ENCODE measurements at regions not wholly inside any gene's neighbourhood (a gene's known extent, or its start where the extent isn't known, plus 50 kb on each side); places are given as distances from the start of the nearest gene placed in this dataset.

DNA sequence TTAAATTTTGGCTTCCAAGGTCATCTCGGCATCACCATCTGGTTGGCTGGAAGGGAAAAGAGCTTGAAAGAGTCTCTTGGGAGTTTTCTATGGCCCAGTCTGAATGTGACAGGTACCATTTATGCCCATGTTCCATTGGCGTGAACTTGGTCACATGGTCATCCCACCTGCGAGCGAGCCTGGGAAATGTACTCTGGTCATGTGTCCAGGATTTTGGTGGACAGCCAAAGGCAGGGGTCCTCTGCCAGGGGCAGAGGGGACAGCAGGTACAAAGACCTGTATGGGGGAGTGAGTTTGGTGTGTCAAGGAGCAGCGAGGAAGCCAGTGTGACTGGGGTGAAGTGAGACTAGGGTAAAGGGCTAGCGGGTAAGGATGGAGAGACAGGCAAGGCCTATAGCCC lies 112.6 kb downstream of the CDC5L start:
- no peak for DNase-seq (ENCODE audit: low read depth in 3 of 3)

DNA sequence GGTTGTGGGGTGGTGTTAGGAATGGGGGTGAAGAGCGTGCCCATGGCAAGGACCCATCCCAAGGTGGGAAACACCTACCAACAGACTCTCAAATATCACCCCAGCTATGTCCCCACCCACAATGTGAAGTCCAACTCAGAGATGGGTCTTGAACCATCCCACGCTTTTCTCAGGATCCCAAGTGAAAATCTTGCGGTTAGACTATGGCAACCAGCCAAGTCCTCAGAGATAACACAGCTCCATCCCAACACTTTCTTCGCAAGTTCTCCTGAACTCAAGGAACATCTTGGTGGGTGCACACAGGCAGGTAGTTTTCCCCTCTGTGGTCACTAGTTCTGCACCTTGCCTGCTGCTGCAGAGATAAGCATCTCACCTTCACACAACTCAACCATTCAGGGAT lies 116.0 kb downstream of the CDC5L start:
- no peak for DNase-seq (ENCODE audit: low read depth in 3 of 3)

DNA sequence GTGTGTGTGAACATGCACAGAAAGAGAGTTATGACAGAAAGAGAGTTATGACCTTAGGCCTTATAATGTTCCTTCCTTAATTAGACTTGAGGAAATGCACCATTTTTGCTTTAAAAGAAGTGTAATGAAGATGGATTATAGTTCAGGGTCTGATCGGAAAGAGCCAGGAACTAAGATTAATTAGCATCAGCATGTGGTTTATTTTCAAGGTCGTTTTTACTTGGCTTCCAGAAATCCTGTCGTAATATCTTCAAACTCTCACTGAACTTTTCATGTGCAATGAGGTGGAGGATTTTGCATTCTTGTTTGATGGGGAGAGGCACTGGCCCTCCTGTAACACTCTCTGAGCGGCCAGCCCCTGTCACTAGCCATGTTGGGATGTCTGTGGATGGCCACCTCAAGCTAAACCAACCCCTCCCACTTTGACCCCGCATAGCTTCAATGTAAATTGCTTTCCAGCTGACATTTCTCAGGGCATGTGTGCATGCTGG lies 116.8 kb downstream of the CDC5L start:
- no peak for DNase-seq (ENCODE audit: low read depth in 3 of 3)

DNA sequence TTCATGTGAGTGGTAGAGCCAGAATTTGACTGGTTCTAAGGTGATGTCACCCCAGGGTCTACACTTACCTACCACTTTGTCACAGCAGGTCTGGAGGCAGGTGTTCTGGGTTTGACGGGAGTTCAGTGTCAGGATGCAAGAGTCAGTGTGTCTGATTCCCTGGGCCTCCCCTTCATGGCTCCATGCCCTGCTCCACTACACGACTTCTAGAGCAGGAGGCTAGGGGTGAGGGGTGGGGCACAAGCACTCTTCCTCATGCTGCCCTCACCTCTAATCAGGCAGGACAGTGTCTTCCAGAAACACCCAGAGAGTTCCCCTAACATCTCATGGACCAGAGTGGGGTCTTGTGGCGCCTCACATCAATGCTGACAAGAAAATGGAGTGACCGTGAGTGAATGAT lies 118.2 kb downstream of the CDC5L start:
- no peak for DNase-seq (ENCODE audit: low read depth in 3 of 3)

DNA sequence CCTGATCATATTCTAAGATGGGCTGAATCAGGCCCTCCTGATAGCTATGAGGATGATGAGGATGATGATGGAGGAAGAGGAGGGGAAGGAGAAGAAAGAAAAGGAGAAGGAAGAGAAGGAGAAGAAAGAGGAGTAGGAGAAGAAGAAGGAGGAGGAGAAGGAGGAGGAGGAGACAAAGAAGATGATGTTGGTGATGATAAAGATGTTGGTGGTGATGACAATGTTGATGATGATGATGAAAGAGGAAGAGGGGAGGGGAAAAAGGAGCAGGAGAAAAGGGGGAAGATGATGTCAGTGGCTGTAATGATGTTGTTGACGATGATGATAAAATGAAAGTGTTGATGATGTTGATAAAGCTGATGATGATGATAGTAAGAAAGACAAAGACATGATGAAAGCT lies 119.5 kb downstream of the CDC5L start:
- DNase-seq (ENCODE audit: low read depth in 3 of 3): no peak

DNA sequence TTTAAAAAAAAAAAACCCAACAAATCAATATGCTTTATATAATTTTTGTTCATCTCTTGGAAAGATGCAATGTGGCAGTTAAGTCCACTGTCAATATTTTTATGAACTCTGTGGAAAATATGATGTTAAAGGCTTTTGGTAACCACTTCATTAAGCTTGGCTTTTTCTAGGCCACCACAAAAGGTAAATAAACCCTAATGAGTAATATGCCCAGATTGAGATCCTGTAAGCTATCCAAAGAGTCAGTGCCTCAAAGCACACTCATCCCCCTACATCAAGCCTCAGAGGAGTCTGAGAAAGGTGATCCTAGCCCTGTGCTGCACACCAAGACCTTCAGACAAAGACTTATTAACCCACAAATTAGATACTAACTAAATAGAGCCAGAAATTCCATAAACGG lies 121.1 kb downstream of the CDC5L start:
- DNase-seq (ENCODE audit: low read depth in 3 of 3): no peak

DNA sequence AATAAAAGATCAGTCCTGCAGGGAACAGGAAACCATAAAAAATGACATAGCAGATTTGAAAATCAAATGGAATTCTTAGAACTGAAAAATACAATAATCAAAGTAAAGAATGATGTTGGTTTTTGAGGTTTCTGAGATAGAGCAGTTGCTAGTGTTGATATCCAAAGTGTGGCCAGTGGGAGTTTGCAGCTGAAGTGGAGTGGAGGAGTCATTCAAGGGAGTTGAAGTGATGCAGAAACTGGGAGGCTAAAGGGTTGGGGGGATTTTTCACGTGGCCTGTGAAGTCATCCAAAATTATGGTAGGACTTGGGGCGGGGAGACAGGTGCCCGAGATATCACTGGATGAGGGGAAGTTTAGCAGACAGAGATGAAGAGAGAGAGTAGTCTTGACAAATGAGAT lies 123.6 kb downstream of the CDC5L start:
- no peak for DNase-seq (ENCODE audit: low read depth in 3 of 3)

DNA sequence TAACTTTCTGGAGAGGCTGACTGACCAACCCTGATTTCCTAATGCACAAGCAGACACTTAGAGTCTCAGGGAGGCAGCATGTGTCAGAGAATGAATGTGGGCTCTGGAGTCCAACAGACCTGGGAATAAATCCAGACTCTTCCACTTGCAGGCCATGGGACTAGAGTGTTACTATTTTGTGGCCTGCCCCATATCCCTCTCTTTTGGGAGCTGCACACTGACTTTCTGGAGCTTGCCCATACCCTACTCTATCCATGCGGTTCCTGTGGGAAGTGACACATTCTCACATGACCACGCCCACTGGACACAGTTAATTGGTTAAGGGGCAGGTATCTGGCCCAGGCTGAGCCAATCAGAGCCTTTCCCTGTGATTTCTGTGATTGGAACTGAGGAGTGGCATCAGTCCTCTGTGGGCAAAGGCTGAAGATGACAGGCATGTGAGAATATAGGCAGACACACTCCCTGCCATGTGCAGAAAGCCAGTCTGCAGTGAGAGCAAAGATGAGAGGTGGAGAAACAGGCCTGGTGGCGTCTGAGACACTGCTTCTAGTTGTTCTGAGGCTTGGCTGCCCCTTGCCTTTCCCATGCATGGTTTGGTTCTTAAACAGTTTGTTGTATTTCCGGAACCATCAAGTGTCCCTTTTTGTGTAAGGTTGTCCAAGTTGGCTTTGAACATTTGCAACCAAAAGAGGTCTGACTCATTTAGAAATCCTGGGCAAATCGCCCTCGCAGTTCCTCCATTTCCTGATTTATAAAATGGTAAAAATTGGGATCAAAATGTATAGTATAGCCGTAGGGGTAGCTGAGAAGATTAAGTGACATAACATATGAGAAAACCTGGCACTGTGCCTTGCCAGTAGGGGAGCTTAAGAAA lies 125.6 kb downstream of the CDC5L start:
- no peak for DNase-seq (ENCODE audit: low read depth in 3 of 3)

DNA sequence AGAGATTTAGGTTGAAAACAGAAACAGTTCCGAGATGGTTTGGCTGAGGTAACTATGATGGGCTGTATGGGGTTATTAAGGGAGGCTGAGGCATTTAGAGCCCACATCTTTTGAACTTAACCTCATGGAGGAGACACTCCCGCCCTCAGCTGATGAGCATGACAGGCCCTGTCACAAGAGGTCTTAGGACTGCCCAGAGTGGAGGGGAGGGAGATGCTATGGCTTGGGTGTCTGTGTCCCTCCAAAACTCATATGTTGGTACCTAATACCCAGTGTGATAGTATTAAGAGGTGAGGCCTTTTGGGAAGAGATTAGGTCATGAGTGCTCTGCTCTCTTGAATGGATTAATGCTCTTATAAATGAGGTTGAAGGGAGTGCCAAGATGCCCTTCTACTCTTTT lies 126.6 kb downstream of the CDC5L start:
- no peak for DNase-seq (ENCODE audit: low read depth in 3 of 3)

DNA sequence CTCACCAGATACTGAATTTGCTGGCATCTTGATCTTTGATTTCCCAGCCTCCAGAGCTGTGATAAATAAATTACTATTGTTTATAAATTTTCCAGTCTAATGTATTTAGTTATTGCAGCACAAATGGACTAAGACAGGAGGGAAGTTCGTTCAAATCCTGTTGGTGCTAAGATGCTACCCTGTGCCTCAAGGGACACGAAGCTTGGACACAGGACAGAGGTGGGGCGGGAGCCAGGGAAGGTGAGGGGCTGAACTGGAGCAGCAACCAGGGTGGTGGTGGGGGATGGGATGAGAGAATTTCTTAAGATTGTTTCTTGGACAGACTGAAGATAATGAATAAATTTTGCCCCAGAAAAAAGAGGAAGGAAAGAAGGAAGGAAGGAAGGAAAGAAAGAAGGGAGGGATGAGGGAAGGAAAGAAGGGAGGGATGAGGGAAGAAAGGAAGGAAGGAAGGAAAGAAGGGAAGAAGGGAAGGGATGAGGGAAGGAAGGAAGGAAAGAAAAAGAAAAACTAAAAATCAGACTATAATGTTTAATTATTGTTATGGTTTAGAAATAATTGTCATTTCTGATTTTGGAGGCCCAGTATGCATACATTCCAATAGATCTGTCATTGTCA lies 127.2 kb downstream of the CDC5L start:
- no peak for DNase-seq (ENCODE audit: low read depth in 3 of 3)

DNA sequence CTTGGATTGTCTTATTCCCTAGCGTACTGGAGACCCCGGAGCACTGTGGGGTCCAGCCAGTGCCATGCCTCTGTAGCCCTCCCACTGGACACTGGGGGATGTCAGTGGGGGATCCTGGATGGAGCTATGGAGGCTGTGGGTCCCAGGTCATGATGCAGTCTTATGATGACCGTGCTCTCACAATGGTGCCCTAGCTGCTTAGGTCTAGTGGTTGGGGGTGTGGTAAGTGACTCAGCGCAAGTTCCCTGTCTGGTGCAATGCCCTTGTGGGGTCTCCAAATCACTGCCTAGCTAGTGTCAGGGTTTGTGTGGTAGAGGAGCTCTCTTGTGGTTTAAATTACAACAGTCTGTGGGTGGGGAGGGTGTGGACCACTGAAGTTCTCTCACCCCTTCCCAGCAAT lies 135.4 kb downstream of the CDC5L start:
- DNase-seq (ENCODE audit: low read depth in 3 of 3): no peak

DNA sequence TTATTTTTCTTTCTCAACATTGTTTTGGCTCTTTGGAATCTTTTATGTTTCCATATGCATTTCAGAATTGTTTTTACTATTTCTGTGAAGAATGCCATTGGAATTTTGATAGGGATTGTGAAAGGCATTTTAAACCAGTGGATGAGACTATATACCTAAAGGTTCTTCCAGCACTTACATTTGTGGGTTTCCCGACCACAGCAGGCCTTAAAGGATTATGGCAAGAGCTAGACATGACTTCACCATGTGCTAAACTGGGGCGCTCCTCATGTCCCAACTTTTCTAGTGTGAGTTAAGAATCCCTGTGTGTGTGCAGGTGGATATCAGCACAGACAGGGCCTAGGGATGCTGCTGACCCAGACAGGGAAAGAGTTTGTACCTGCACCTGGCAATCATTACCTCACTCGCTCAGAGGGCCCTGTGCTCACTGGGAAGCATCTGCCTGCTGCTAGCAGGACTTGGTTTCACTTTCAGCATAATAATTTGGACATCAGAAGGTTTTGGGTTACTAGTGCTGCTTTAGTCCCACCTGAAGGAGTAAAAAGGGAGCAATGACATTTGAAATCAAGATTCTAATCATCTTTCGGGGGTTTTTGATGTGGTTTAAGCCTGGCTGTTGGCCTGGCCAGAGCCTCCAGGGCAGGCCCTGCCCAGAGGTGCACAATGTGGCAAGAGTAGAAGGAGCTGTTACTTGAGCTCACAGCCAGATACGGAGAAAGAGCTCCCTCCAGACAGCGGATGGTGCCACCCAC lies 137.1 kb downstream of the CDC5L start:
- no peak for DNase-seq (ENCODE audit: low read depth in 3 of 3)

DNA sequence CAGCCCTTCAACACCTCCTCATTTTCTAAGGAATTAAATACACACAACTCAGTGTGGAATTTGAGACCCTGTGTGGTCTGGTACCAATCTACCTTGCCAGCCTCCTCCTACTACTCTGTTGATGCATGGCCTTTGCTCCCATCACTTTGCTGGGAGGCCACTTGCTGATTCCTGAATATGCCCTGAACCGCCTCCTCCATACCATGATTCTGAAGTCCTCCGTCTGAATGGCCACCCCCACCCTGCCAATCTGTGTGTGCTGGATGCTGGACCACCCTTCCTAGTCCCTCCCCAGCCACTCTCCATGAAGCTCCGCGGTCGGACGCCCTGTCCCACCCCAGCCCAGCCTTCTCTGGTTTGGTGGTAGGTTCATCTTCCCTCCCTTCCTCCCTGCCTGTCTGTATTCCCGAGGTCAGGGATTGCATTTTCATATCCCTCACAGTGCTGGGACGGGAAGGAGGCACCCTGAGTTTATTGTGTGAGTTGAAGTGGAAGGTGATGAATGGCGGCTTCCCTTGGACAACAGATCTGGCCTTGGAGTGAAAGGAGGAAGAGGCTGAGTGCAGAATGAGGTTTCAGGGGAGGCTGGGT lies 138.3 kb downstream of the CDC5L start:
- no peak for DNase-seq (ENCODE audit: low read depth in 3 of 3)

DNA sequence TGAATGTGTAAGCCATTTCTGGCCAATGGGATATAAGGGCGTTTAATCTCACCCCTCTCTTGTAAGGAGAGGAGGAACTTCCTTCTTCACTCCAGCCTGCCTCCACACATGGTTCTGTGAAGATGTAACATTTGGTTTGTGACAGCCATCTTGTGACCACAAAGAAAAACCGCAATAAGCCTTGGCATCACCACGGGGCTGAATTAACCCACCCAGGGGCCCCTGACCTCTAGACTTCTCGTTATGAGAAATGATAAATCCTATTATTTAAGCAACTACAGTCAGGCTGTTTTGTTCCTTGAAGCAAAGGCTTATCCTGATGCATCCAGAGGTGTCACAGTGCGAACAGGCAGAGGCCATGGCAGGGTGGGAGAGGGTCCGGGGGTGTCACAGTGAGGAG lies 139.7 kb downstream of the CDC5L start:
- no peak for DNase-seq (ENCODE audit: low read depth in 3 of 3)

DNA sequence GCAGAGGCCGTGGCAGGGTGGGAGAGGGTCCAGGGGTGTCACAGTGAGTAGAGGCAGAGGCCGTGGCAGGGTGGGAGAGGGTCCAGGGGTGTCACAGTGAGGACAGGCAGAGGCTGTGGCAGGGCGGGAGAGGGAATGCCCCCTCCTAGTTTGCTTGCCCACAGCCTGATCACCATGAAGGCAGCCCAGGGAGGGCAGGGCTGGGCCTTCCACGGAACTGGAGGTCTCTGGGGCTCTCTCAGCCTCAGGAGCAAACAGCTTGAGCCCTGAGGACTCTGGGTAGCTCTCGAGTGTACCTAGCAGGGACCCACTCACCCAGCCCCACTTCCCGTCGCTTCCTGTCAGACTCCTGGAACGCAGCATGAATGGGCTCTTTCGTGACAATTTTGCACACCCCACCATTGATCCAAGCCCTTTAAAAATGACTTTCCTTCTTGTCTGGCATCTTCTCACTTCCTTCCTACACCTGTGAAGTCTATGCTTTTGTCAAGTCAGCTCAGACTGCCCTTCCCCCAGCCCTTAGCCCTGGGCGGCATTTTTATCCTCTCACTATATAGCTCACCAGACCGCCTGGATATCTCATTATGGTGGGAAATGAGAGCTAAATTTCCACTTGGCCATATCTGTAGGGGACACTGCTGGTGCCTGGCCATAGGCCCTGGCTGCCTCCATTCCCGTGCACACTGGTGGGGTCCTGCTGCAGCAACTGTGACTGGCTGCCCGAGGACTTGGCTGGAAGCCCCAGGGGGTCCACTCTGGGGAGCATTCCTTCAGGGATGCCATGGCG lies 140.3 kb downstream of the CDC5L start:
- no peak for DNase-seq (ENCODE audit: low read depth in 3 of 3)

DNA sequence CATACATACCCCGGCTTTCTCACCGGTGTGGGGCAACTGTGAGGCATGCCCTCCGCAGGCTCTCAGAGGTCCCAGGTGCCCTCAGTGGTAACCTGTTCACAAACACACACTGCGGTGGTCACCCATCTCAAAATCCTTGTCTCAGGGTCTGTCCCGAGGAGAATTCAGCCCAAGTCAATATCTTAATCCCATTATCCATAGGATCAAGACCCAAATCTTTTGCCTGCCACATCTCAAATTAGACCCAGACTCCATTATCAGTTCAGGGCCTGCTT lies 140.8 kb downstream of the CDC5L start:
- DNase-seq (ENCODE audit: low read depth in 3 of 3): no peak

DNA sequence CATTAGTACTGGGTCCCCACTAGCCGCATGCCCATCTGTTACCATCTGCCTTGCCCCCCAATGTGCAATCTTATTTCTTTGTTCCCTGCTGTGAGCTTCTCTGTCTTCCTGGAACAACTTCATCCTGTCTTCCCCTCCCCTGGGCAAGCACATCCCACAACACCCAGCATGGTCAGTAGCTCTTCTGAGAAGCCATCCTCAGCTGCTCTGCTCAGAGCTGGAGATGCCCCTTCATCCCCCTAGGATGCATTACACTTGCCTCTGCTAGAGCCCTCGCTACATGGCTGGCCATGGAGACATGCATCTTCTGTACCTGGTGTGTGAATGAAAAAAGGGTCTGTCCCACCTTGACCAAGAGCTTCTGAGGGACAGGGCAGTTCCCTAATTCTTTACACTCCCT lies 141.2 kb downstream of the CDC5L start:
- no peak for DNase-seq (ENCODE audit: low read depth in 3 of 3)

DNA sequence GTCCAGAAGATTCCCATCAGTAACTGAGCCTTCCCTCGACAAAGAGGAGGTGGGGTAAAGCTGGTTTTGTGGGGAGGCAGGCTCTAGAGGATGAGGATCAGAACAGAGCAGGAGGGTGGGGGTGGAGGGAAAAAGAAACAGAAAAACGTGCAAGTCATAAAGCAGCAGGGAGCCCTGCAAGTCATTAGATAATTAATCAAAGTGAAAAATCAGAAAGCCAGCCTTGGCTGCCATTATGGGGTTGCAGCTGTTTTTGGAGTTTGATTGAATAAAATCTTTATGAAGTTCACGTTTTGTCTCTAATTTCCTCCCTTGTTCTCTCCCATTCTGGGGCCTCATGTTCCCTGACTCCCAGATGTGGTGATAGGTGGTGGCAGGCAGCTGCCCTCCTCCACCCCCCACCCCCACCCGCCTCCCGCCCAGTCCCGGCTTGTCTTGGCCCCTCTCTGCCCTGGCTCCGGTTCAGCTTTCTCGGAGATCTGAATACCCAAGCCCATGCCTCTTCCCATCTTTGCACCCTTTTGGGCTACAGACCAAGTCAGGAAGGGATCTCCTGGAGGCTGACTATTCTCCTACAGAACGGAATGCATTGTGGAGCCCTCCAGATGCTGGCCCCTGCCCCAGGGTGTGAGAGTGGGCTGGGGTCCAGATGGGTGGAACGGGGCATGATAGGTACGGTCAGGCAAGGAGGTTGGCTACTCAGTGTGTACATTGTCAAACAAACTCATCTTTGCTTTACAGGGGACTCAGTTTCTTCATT lies 141.8 kb downstream of the CDC5L start:
- DNase-seq (ENCODE audit: low read depth in 3 of 3): no peak

DNA sequence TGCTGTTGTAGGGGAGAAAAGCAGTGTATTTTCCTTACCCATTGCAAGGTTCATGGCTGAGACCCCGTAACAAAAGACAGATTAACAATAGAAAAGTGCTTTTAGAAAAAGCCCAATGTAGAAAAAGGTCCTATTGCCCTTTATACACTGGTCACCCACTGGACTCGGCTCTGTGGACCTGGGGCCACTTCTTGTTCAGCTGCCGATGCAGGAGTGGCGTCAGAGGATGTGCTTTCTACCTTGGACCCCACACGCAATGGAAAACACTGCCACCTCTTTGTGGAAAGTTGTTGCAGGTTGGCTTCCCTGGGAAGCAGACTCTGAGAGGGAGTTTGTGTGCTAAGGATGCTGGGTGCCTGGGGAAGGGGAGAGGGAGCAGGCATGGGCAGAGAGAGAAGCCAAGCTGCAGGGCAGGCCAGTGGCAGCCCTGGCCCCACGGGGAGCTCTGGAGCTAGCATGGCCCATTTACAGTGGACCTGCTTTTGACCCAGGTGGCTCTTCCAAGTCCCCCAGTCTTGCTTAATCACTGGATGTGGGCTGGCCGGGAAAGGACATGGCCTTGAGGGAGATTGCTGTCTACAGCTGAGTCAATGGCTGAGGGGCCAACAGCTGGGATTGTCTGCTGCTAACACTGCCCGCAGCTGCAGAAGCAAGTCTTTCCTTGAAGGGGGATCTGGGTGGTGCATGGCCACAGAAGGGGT lies 142.9 kb downstream of the CDC5L start:
- no peak for DNase-seq (ENCODE audit: low read depth in 3 of 3)

DNA sequence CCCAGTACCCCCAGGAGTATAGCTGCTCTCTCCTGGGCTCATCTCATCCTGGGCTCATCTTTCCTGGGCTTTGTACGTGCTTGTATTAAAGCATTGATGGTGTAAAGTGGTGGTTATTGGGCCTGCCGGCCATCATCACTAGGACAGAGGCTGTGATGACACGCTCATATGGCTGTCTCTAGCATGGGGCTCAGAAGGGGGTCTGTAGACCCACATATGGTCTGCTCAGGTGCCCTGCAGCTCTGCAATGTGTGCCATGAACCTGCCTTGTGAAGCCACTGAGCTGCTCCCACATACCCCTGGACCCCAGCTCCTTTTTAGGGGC lies 143.4 kb downstream of the CDC5L start:
- no peak for DNase-seq (ENCODE audit: low read depth in 3 of 3)
